ENCODE measurements at regions not wholly inside any gene's neighbourhood (a gene's known extent, or its start where the extent isn't known, plus 50 kb on each side); places are given as distances from the start of the nearest gene placed in this dataset.
A peak's percentile ranks its signal among the peaks of the same experiment; 100 is the strongest.
"Not testable (repeated sequence)": the region's sequence is repeated elsewhere in the genome, so short reads cannot be mapped to it uniquely, and the experiment has no call there.

DNA sequence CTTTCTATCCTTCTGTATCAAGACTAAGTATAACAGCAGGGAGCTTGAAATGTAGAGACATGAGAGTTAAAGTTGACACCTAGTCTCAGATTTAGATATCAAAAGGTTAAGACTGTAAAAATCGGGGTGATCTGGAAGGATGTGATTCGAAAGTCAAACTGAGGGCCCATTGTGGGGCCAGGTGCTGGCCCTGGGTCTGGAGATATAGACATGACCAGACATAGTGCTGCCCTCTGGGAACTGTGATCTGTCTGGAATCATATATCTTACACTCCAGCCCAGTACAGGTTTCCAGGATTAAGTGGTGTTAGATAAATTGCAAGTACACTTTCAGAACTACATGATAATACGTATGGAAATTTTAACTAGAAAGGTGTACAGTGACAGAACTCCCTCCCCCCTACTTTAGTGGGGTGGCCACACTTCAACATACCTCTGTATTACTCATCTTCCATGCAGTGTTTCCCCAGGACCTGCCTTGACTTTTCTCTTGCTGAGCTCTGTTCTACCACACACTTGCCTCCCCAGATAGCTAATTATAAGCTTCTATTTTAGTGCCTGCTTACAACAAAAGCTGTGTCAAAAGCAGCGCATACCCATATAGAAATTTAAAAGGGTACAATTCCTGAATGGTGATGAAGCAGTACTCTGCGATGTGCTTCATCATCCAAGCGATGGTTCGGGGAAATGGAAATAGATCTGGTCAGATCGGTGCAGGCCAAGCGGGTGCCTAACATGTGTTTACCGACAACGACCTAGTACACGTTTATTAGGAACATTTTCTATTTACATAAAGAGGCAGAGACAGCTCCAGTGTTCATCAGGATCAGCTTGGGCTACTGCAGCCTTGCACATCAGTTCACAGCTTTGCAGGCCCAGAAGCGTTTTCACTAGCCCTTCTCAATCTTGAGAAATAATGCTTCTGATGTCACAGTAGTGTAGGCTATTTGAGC is 68.7 kb downstream of the ARF6 start:
- Histone ChIP-seq H3K36me3 (no peaks in the 10 kb centered on the region), H3K4me1 (peaks cover 0 to 11% (median 0%) of the 10 kb centered on the region in 12 donors), H3K27me3 (no peaks in the 10 kb centered on the region), H3K4me3 (no peak overlapping the region), H3K27ac (no peak overlapping the region), H3K9me3 (no peaks in the 10 kb centered on the region)
- TF ChIP-seq POLR2A (IDR thresholded peaks at IDR 0.05): no peak
- TF ChIP-seq, protein P1, sequence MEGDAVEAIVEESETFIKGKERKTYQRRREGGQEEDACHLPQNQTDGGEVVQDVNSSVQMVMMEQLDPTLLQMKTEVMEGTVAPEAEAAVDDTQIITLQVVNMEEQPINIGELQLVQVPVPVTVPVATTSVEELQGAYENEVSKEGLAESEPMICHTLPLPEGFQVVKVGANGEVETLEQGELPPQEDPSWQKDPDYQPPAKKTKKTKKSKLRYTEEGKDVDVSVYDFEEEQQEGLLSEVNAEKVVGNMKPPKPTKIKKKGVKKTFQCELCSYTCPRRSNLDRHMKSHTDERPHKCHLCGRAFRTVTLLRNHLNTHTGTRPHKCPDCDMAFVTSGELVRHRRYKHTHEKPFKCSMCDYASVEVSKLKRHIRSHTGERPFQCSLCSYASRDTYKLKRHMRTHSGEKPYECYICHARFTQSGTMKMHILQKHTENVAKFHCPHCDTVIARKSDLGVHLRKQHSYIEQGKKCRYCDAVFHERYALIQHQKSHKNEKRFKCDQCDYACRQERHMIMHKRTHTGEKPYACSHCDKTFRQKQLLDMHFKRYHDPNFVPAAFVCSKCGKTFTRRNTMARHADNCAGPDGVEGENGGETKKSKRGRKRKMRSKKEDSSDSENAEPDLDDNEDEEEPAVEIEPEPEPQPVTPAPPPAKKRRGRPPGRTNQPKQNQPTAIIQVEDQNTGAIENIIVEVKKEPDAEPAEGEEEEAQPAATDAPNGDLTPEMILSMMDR (IDR thresholded peaks at IDR 0.05): no peak
- ATAC-seq (peak in 1 of 4 donors; percentile 31), DNase-seq (no peak)
- intact Hi-C loops (cut with DNase I): no loop called here
- 83 to 89% (median 88%) methylated on average over 13 of the region's 13 CpGs for WGBS, 4 donors

DNA sequence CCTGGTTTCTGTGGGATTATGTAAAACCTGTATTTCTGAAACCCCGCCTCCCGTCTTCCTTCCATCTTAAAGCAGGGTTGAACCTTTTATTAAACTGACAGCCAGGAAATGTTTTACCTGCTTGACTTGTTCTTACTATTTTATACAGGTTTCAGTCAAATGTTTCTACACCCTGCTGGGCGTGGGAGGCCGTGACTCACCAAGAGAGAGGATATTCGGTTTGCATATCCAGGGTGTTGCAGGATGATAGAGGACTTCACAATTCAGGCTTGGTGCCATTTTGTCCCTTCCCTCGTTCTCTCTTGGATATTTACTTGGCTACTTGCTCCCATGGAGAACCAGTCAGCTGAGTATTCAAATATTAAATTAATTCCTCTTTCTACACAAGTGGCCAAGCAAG is 69.7 kb downstream of the ARF6 start:
- no peak for TF ChIP-seq POLR2A (IDR thresholded peaks at IDR 0.05)
- TF ChIP-seq, protein P1 (IDR thresholded peaks at IDR 0.05): no peak
- no peak overlapping the region for H3K27ac ChIP-seq
- H3K36me3 ChIP-seq: no peaks in the 10 kb centered on the region
- H3K4me3 ChIP-seq: no peak overlapping the region
- 90 to 96% (median 95%) methylated on average over 6 of the region's 6 CpGs for WGBS, 4 donors
- no peaks in the 10 kb centered on the region for H3K9me3 ChIP-seq
- no peak for DNase-seq
- ATAC-seq: no peak
- intact Hi-C loops (cut with DNase I): no loop called here
- peaks cover 0 to 13% (median 0%) of the 10 kb centered on the region in 12 donors for H3K4me1 ChIP-seq
- H3K27me3 ChIP-seq: no peaks in the 10 kb centered on the region

DNA sequence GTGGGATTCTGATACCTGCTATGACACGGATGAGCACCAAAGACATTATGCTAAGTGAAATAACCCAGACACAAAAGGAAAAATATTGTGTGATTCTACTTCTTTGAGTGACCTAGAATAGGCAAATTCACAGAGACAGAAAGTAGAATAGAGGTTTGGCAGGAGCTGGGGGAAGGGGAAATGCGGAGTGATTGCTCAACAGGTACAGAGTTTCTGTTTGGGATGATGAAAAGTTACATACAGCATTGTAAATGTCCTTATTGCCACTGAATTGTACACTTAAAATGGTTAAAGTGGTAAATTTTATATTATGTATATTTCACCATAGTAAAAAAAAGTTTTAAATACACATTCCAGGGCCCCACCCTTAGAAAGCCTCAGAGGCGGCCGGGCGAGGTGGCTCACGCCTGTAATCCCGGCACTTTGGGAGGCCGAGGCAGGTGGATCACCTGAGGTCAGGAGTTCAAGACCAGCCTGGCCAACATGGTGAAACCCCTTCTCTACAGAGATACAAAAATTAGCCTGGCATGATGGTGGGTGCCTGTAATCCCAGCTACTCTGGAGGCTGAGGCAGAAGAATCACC is 72.3 kb downstream of the ARF6 start:
- peaks cover 0 to 19% (median 2%) of the 10 kb centered on the region in 12 donors for H3K4me1 ChIP-seq
- not testable (repeated sequence) for H3K36me3 ChIP-seq, H3K27me3 ChIP-seq, H3K27ac ChIP-seq, ATAC-seq, H3K4me3 ChIP-seq, DNase-seq, H3K9me3 ChIP-seq
- 95 to 97% (median 96%) methylated on average over 8 of the region's 8 CpGs for WGBS, 4 donors
- intact Hi-C loops (cut with DNase I): loop anchor here in 1 of 10 donors (1.0 kb wide), 1 partner anchor 13 kb away; no protein-coding TSS in a partner anchor

DNA sequence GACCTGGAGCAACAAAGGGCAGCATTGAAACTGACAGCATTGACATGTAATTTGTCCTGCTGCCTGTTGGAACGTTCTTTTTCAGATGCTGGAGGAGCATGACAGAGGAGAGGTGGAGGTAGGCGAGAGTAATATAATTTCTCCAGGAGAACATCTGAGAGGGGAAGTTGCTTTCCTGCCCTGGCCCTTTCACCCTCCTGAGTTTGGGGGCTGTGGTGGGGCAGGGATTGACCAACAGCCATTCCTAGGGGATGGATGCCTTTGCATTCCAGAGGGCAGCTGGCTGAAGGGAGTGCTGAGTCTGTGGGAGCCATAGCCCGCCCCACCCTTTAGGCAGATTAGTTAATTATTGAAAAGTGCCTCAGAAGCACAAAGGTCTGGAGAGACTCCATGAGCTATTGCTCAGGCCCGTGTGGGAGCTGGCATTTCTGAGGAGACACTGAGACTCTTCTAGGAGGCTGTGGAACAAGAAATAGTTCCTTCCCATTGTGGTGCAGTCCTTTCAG is 73.5 kb downstream of the ARF6 start:
- intact Hi-C loops (cut with DNase I): no loop called here
- H3K27ac ChIP-seq: no peak overlapping the region
- no peaks in the 10 kb centered on the region for H3K27me3 ChIP-seq
- H3K4me3 ChIP-seq: no peak overlapping the region
- DNase-seq: no peak
- H3K36me3 ChIP-seq: no peaks in the 10 kb centered on the region
- no peaks in the 10 kb centered on the region for H3K9me3 ChIP-seq
- ATAC-seq: no peak
- TF ChIP-seq, protein P1 (IDR thresholded peaks at IDR 0.05): no peak
- no peak for TF ChIP-seq POLR2A (IDR thresholded peaks at IDR 0.05)
- peaks cover 0 to 31% (median 13%) of the 10 kb centered on the region in 12 donors for H3K4me1 ChIP-seq
- WGBS, 4 donors: 42 to 53% (median 47%) methylated on average over 3 to 4 of the region's 4 CpGs

Measured in heart left ventricle (tissue), 16 donors.